BLaER1 (cell line): ENCODE measurements at regions not wholly inside any gene's neighbourhood (a gene's known extent, or its start where the extent isn't known, plus 50 kb on each side); places are given as distances from the start of the nearest gene placed in this dataset.

Experiments used
- H3K27ac ChIP-seq: shearing (Covaris generic); formaldehyde crosslinking; 2 replicates; pipeline ENCODE4 v1.8.1; 2022
- H3K27me3 ChIP-seq: shearing (Covaris generic); formaldehyde crosslinking; 2 replicates; pipeline ENCODE4 v1.8.1; 2022
- H3K36me3 ChIP-seq: shearing (Covaris generic); formaldehyde crosslinking; 2 replicates; pipeline ENCODE4 v1.8.1; 2022
- H3K4me1 ChIP-seq: shearing (Covaris generic); formaldehyde crosslinking; 2 replicates; pipeline ENCODE4 v1.8.1; 2022
- H3K4me2 ChIP-seq: shearing (Covaris generic); formaldehyde crosslinking; 2 replicates; pipeline ENCODE4 v1.8.1; 2022
- H3K4me3 ChIP-seq: shearing (Covaris generic); formaldehyde crosslinking; 2 replicates; pipeline ENCODE4 v1.8.1; 2022
- H3K9ac ChIP-seq: shearing (Covaris generic); formaldehyde crosslinking; 2 replicates; pipeline ENCODE4 v1.8.1; 2022
- H3K9me3 ChIP-seq: shearing (Covaris generic); formaldehyde crosslinking; 2 replicates; pipeline ENCODE4 v1.8.1; 2022
- H4K20me1 ChIP-seq: shearing (Covaris generic); formaldehyde crosslinking; 2 replicates; pipeline ENCODE4 v1.8.1; 2022
- Cebpa-rat ChIP-seq: shearing (Covaris generic); IDR thresholded peaks from 2 replicates; pipeline ENCODE4 v1.8.1; 2022

DNA sequence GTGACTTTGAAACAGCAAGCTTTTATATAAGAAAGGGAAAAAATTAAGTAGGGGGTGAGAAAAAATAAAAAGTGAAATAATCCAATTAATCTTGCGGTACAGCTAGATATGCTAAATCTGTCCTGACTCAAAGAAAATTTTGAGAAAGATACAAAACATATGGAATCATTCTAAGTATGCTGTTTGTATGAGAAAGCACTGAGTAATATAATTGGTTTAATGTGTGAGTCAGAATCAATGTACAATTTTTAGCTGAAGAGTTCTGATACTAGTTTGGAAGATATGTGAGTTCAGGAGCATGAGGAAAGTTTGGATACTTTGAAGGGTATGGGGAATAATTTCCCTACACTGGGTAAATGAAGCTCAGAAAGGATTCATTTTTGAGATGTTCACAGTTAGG lies 190.9 kb upstream of the RASSF8 start:
- TF ChIP-seq Cebpa-rat: no peak
- Histone ChIP-seq H3K27ac (no peak overlapping the region), H3K9ac (no peak overlapping the region), H3K4me2 (no peak overlapping the region), H3K4me1 (no peaks in the 10 kb centered on the region), H4K20me1 (no peaks in the 10 kb centered on the region), H3K36me3 (no peaks in the 10 kb centered on the region), H3K9me3 (no peaks in the 10 kb centered on the region), H3K27me3 (no peaks in the 10 kb centered on the region), H3K4me3 (no peak overlapping the region)

DNA sequence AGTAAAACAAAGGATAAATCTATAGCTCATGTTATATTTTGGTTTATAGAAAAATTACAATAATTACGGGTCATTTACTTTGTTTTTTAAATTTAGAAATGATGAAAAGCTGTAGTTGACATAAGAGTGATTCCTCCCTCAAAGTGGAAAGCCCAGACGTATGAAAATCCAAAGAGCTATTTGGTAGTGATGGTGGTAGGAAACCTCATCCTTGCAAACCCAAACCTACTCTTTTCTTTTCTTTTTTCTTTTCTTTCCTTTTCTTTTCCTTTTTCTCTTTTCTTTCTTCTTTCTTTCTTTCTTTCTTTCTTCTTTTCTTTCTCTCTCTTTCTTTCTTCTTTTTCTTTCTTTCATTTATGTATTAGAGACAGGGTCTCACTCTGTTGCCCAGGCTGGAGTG lies 190.3 kb upstream of the RASSF8 start:
- Histone ChIP-seq H3K27ac (no peak overlapping the region), H4K20me1 (no peaks in the 10 kb centered on the region), H3K27me3 (no peaks in the 10 kb centered on the region), H3K4me3 (no peak overlapping the region), H3K9ac (no peak overlapping the region), H3K4me2 (no peak overlapping the region), H3K36me3 (no peaks in the 10 kb centered on the region), H3K9me3 (no peaks in the 10 kb centered on the region), H3K4me1 (no peaks in the 10 kb centered on the region)
- no peak for TF ChIP-seq Cebpa-rat

DNA sequence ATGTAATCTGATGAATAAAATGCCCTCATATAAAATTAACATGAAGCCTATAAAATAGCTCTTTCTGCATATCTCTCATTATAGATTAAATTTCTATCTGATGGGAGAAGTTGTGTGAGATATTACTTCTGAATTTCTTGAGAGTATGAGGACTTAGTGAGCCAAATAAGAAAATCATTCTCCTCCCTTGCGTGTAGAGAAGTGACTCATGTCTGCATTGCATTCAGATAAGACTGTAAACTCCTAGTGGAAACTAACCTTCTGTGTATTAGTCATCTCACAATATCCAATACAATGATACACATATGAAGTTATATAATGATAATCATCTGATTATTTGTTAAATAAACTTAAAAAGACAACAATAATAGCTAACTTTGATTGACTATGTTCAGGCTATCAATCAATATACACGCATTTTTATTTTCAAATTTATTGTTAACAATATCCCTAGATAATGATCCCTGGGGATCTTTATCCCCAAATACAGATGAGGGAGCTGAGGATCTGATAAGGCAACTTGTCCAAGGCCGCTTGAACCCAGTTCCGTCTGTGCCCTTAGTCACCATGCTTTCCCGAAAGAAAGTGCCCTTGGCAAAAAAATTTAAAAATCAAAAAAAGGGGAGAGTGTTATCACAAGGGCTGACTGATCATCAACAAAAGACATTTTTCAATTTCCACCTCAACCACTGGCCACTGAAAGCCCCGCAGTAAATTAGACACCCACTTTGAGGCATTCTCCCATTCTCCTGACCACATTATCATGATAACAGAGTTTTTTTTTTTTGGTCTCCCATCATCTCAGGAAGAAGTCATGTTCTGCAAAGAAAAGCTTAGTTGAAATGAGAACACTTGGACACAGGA lies 189.2 kb upstream of the RASSF8 start:
- Histone ChIP-seq H4K20me1 (no peaks in the 10 kb centered on the region), H3K27me3 (no peaks in the 10 kb centered on the region), H3K4me1 (no peaks in the 10 kb centered on the region), H3K4me3 (no peak overlapping the region), H3K27ac (no peak overlapping the region), H3K9me3 (no peaks in the 10 kb centered on the region), H3K36me3 (no peaks in the 10 kb centered on the region), H3K4me2 (no peak overlapping the region), H3K9ac (no peak overlapping the region)
- TF ChIP-seq Cebpa-rat: no peak

DNA sequence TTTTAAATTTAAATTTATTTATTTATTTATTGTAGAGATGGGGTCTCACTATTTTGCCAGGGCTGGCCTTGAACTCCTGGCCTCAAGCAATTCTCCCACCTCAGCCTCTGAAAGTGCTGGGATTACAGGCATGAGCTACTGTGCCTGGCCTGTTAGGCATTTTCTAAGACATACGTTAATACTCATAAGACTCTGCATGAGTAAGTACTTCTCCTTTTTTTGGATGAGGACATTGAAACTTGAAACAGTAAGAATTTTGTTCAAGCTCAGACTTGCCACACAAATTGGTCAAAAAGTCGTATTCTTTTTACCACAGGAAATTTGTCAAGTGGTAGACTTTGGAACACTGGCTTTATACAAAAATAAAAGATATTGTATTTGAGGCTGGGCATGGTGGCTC lies 187.4 kb upstream of the RASSF8 start:
- Histone ChIP-seq H3K4me3 (no peak overlapping the region), H3K4me1 (peaks cover 4% of the 10 kb centered on the region), H3K27ac (no peak overlapping the region), H3K4me2 (no peak overlapping the region), H3K9me3 (no peaks in the 10 kb centered on the region), H3K27me3 (no peaks in the 10 kb centered on the region), H4K20me1 (no peaks in the 10 kb centered on the region), H3K9ac (no peak overlapping the region), H3K36me3 (no peaks in the 10 kb centered on the region)
- no peak for TF ChIP-seq Cebpa-rat

DNA sequence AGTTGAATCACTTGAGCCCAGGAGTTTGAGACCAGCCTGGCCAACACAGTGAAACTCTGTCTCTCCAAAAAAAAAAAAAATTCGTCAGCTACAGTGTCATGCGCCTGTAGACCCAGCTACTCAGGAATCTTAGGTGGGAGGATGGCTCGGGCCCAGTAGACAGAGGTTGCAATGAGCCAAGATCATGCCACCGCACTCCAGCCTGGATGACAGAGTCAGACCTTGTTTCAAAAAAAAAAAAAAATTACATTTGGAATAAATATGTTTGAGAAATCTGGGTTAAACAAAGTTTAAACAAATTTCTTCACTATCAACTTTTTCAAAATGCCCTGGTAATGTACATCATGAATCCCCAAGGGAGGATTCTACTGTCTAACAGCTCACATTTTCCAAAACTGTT lies 187.0 kb upstream of the RASSF8 start:
- H3K27ac ChIP-seq: no peak overlapping the region
- H3K4me1 ChIP-seq: peaks cover 7% of the 10 kb centered on the region
- TF ChIP-seq Cebpa-rat: no peak

DNA sequence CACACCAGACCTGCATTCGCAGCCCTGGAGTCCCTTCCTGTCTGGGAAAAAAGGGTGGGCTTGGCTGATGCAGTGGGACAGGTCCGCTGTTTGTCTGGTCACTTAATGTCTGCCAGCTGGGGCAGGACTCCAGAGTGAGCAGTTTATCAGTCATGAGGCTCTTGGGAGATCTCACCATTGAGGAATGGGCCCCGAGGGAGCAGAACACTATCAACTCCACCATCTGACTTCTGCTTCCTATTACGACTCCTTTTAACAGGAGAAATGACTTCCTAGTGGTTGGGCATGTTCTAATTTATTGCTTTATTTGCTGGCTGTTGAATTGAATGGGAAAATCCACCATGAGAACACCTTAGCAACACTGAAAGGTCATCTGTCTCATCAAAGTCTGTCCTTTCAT lies 182.5 kb upstream of the RASSF8 start:
- no peak overlapping the region for H3K27ac ChIP-seq
- H3K9ac ChIP-seq: no peak overlapping the region
- no peaks in the 10 kb centered on the region for H3K27me3 ChIP-seq
- no peaks in the 10 kb centered on the region for H4K20me1 ChIP-seq
- no peaks in the 10 kb centered on the region for H3K36me3 ChIP-seq
- no peak overlapping the region for H3K4me3 ChIP-seq
- no peaks in the 10 kb centered on the region for H3K9me3 ChIP-seq
- 0 out of 2 replicates have a peak overlapping the region, but pooled peaks have one; percentile 5 for H3K4me2 ChIP-seq
- no peak for TF ChIP-seq Cebpa-rat
- H3K4me1 ChIP-seq: peaks cover 7% of the 10 kb centered on the region

More for the DNA sequence above, 187.0 kb upstream of the RASSF8 start:
- no peaks in the 10 kb centered on the region for H3K27me3 ChIP-seq
- no peaks in the 10 kb centered on the region for H3K36me3 ChIP-seq
- H3K4me2 ChIP-seq: no peak overlapping the region
- H3K9me3 ChIP-seq: no peaks in the 10 kb centered on the region
- no peak overlapping the region for H3K4me3 ChIP-seq
- no peaks in the 10 kb centered on the region for H4K20me1 ChIP-seq
- H3K9ac ChIP-seq: no peak overlapping the region

DNA sequence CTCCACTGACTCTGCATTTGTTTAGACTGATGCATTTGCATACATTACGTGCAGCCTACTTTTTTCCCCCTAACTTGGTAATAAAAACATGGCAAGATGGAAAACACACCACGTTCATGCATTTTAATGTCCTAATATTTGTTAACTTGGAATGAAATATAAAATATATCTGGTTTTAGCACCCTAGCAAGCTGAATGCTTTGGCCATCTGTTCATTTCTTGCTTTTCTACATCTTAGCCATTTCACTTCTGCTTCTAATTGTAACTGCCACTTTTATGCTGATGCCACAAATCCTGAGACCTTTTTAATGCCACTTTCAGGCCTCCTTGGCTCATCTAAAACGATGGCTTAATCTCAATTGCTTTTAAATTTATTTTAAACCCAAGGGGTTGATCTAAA lies 177.7 kb upstream of the RASSF8 start:
- Histone ChIP-seq H3K4me1 (peaks cover 6% of the 10 kb centered on the region), H3K9ac (no peak overlapping the region), H3K4me2 (no peak overlapping the region), H3K4me3 (no peak overlapping the region), H3K27me3 (no peaks in the 10 kb centered on the region), H4K20me1 (no peaks in the 10 kb centered on the region), H3K9me3 (no peaks in the 10 kb centered on the region), H3K36me3 (no peaks in the 10 kb centered on the region), H3K27ac (no peak overlapping the region)
- TF ChIP-seq Cebpa-rat: no peak

DNA sequence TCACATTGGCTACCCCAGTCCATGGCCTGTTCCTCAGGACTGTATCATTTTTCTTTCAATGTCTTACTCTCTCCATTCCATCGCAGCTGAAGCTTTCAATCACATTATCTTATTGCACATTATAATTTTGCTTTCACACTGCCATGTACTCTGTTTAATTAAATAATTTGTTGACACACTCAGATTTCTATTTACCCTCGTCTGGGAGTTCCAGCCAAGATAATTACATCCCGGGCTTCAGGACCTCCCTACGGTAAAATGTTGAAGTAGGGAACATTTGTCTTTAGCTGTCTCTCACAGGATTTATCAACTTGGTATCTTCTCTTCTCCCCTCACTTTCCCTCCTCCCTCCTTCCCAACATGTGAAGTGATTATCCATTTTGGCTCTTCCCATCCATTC lies 177.2 kb upstream of the RASSF8 start:
- no peaks in the 10 kb centered on the region for H3K27me3 ChIP-seq
- no peaks in the 10 kb centered on the region for H4K20me1 ChIP-seq
- no peak overlapping the region for H3K4me2 ChIP-seq
- H3K9ac ChIP-seq: no peak overlapping the region
- TF ChIP-seq Cebpa-rat: no peak
- peaks cover 1% of the 10 kb centered on the region for H3K4me1 ChIP-seq
- no peaks in the 10 kb centered on the region for H3K36me3 ChIP-seq
- no peak overlapping the region for H3K27ac ChIP-seq
- H3K4me3 ChIP-seq: no peak overlapping the region
- no peaks in the 10 kb centered on the region for H3K9me3 ChIP-seq

DNA sequence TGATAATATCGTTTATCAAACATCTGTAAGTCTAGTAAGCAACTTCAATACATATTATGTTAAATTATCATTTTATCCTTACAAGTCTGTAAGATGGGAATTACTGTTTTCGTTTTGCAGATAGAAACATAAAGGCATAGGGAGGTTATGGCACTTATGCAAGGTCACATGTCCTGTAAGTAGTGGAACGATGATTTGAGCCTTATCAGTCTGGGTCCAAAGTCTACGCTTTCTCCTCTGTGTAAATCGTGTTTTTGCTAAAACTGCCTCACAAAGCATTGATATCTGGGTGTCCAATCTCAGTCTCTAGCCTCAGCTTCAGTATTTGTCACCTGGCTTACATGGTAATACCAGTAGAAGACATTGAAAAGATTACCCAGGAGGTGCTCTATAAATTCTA lies 174.9 kb upstream of the RASSF8 start:
- Histone ChIP-seq H3K36me3 (no peaks in the 10 kb centered on the region), H3K4me3 (no peak overlapping the region), H3K4me2 (no peak overlapping the region), H4K20me1 (no peaks in the 10 kb centered on the region), H3K9ac (no peak overlapping the region), H3K9me3 (no peaks in the 10 kb centered on the region), H3K4me1 (no peaks in the 10 kb centered on the region), H3K27me3 (no peaks in the 10 kb centered on the region), H3K27ac (no peak overlapping the region)
- TF ChIP-seq Cebpa-rat: no peak

DNA sequence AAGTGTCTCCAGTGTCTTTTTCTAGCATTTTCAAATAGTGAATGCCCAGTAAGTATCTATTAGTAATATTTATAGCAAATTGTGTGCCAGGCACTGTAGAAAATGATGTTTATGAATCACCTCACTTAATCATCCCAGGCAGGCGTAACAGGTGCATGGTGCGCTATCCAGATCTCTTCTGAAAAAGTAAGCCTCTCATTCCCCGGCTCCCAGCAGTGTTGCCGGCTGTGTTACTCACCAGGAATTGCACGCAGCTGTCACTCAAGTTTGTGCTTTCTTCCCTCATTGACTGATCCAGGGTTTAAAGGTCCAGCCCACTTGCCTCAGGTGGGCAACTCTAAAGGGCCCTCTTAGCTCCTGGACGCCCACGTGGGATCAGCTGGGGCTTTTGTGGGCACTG lies 173.8 kb upstream of the RASSF8 start:
- H4K20me1 ChIP-seq: no peaks in the 10 kb centered on the region
- H3K9me3 ChIP-seq: no peaks in the 10 kb centered on the region
- no peak overlapping the region for H3K9ac ChIP-seq
- H3K4me3 ChIP-seq: no peak overlapping the region
- H3K4me2 ChIP-seq: no peak overlapping the region
- TF ChIP-seq Cebpa-rat: no peak
- no peaks in the 10 kb centered on the region for H3K27me3 ChIP-seq
- no peak overlapping the region for H3K27ac ChIP-seq
- no peaks in the 10 kb centered on the region for H3K36me3 ChIP-seq
- no peaks in the 10 kb centered on the region for H3K4me1 ChIP-seq
